Endothelial cell (in vitro differentiated cells): ENCODE measurements at regions not wholly inside any gene's neighbourhood (a gene's known extent, or its start where the extent isn't known, plus 50 kb on each side); places are given as distances from the start of the nearest gene placed in this dataset.

ENCODE experiments used
- DNase-seq: peaks from one replicate; pipeline ENCODE4 v3.0.0; 2021; ENCODE audit warnings: low spot score
- H3K27ac Mint-ChIP-seq: one replicate; pipeline ENCODE4 v1.8.0; 2021; ENCODE audit warnings: mixed read lengths, inconsistent platforms; ENCODE audit not compliant: unreplicated experiment
- H3K27me3 Mint-ChIP-seq: one replicate; pipeline ENCODE4 v1.8.0; 2021; ENCODE audit warnings: mild to moderate bottlenecking, moderate library complexity, mixed read lengths, inconsistent platforms; ENCODE audit not compliant: unreplicated experiment
- H3K36me3 Mint-ChIP-seq: one replicate; pipeline ENCODE4 v1.8.0; 2021; ENCODE audit warnings: mild to moderate bottlenecking, low read depth, mixed read lengths, inconsistent platforms; ENCODE audit not compliant: unreplicated experiment
- H3K4me1 Mint-ChIP-seq: one replicate; pipeline ENCODE4 v1.8.0; 2021; ENCODE audit warnings: mild to moderate bottlenecking, mixed read lengths, inconsistent platforms; ENCODE audit not compliant: unreplicated experiment
- H3K4me3 Mint-ChIP-seq: one replicate; pipeline ENCODE4 v1.8.0; 2021; ENCODE audit warnings: mild to moderate bottlenecking, mixed read lengths, inconsistent platforms; ENCODE audit not compliant: unreplicated experiment
- H3K9me3 Mint-ChIP-seq: one replicate; pipeline ENCODE4 v1.8.0; 2021; ENCODE audit warnings: mixed read lengths, inconsistent platforms; ENCODE audit not compliant: unreplicated experiment
- TF ChIP-seq, protein P1 (sequence below): fragments of 200-600 bp; sonication (generic); IDR thresholded peaks from one replicate; pipeline ENCODE4 v1.5.0; 2021; ENCODE audit warnings: antibody characterized with exemption; ENCODE audit not compliant: unreplicated experiment

DNA sequence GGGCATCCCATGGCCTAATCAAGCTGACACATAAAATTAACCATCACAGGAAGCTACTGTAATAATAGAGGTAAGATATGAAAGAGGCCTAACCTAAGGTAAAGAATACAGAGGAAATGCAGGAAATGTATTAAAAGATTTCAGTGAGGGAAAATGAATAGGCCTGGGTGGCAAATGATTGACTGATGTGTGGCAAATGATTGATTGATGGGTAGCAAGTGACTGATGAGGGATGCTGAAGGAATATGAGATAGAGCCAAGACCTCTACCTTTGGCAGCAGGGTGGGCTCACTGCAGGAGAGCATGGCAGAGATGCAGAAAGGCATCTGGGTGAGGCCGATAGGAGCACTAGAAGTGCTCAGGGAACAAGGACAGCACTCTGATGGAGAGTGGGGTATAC, 172.9 kb downstream of the KCTD12 start:
- H3K27me3 Mint-ChIP-seq: peaks cover 2% of the 10 kb centered on the region
- no peak overlapping the region for H3K4me3 Mint-ChIP-seq
- peaks cover 15% of the 10 kb centered on the region for H3K4me1 Mint-ChIP-seq
- TF ChIP-seq, protein P1, sequence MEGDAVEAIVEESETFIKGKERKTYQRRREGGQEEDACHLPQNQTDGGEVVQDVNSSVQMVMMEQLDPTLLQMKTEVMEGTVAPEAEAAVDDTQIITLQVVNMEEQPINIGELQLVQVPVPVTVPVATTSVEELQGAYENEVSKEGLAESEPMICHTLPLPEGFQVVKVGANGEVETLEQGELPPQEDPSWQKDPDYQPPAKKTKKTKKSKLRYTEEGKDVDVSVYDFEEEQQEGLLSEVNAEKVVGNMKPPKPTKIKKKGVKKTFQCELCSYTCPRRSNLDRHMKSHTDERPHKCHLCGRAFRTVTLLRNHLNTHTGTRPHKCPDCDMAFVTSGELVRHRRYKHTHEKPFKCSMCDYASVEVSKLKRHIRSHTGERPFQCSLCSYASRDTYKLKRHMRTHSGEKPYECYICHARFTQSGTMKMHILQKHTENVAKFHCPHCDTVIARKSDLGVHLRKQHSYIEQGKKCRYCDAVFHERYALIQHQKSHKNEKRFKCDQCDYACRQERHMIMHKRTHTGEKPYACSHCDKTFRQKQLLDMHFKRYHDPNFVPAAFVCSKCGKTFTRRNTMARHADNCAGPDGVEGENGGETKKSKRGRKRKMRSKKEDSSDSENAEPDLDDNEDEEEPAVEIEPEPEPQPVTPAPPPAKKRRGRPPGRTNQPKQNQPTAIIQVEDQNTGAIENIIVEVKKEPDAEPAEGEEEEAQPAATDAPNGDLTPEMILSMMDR: no peak
- no peak for DNase-seq
- H3K9me3 Mint-ChIP-seq: no peaks in the 10 kb centered on the region
- H3K27ac Mint-ChIP-seq: no peak overlapping the region
- H3K36me3 Mint-ChIP-seq: no peaks in the 10 kb centered on the region

DNA sequence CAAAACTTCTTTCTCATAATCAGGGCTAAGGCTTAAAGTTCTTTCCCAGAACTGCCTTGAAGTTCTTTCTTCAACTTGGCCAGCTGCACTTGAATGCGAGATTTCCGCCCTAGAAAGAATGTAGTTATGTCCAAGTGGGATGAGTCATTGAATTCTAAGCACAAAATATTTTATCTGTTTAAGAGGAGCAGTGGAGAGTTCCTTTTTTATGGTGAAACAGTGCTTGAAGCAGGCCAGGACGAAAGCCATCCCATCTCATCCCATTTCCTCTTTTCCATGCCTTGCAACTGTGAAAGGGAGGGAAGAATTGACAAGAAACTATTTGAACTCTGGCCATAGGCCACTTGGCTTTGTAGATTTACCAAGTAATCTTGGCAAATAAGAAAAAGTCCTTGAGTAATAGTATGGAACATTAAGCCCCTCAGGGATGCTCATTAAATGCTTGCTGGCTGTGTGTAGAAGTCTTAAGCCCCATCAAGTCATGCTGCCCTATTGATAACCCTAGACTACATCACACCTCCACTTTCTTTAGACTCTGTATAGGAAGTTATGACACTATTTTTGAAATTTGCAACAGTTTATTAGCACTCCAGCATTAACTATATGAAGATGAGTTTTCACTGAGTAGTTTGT, 174.5 kb downstream of the KCTD12 start:
- TF ChIP-seq, protein P1: no peak
- Mint-ChIP-seq H3K27me3 (peaks cover 2% of the 10 kb centered on the region), H3K4me1 (peaks cover 11% of the 10 kb centered on the region), H3K4me3 (no peak overlapping the region), H3K27ac (no peak overlapping the region), H3K9me3 (no peaks in the 10 kb centered on the region), H3K36me3 (no peaks in the 10 kb centered on the region)
- DNase-seq: no peak

DNA sequence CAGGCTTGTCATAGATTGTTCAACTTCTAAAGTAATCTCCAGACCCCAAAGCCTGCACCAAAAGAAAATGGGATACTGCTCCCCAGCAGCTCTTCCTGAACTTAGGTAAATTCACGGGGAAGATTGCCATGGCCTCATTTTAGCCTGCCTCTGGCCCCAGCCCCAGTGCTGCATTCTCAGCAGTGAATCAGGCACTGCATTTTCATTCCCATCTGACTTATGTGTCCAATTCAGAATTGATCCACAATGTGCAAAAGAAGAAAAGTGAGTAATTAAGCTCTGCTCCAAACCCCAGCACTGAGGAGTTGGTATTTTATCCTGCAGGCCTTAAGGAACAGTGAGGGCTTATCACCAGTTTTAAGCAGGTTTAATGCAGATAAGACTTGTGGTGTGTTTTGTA, 176.4 kb downstream of the KCTD12 start:
- H3K4me1 Mint-ChIP-seq: peaks cover 11% of the 10 kb centered on the region
- no peaks in the 10 kb centered on the region for H3K9me3 Mint-ChIP-seq
- DNase-seq: no peak
- H3K36me3 Mint-ChIP-seq: no peaks in the 10 kb centered on the region
- peaks cover 2% of the 10 kb centered on the region for H3K27me3 Mint-ChIP-seq
- no peak overlapping the region for H3K27ac Mint-ChIP-seq
- TF ChIP-seq, protein P1: no peak
- H3K4me3 Mint-ChIP-seq: no peak overlapping the region

DNA sequence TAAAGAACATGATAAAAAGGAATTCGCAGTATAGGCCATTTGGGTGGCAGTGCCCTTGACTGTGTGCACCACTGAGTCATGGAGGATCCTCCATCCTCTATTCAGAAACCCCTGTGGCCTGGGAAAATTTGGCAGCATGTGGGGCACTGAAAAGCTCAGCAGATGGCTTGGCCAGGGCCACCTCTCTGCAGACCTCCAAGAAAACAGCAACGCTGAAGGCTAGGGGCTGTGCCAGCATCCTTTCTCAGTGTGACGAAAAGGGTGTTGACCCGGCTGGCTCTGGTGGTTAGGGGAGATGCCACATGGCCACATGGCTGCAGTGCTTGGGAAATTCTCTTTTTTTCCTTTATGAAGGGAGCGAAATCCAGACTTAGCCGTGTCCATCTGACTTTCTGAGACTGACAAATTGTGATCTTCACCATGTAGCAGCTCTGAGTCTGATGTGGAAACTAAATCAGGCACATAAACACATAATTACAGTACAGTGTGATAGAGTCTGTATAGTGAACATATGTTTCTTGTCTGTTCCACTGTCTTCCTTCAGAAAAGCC, 178.0 kb downstream of the KCTD12 start:
- TF ChIP-seq, protein P1: no peak
- Mint-ChIP-seq H3K9me3 (no peaks in the 10 kb centered on the region), H3K27ac (no peak overlapping the region), H3K36me3 (no peaks in the 10 kb centered on the region), H3K4me3 (no peak overlapping the region), H3K27me3 (peaks cover 2% of the 10 kb centered on the region), H3K4me1 (peaks cover 11% of the 10 kb centered on the region)
- no peak for DNase-seq

DNA sequence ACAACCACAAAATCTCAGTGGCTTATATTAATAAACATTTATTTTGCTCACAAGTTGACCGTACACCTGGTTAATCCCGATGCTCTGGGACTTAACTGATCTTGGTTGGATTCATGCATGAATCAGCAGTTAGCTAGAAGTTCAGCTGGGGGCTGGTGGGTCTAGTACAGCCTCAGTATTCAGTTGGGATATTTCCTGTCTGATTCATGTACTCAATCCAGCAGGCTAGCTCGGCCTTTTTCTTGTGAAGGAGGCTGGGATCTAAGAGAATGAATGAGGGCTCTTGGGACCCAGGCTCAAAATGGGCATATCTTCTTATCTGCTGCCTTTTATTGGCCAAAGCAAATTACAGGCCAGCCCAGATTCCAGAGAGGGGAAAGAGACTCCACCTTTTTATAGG, 178.8 kb downstream of the KCTD12 start:
- H3K27me3 Mint-ChIP-seq: peaks cover under 1% of the 10 kb centered on the region

More for the DNA sequence above, 178.8 kb downstream of the KCTD12 start:
- Mint-ChIP-seq H3K27ac (no peak overlapping the region), H3K4me3 (no peak overlapping the region), H3K36me3 (no peaks in the 10 kb centered on the region), H3K9me3 (no peaks in the 10 kb centered on the region), H3K4me1 (peaks cover 11% of the 10 kb centered on the region)
- TF ChIP-seq, protein P1: no peak
- DNase-seq: no peak
